ENCODE measurements at regions not wholly inside any gene's neighbourhood (a gene's known extent, or its start where the extent isn't known, plus 50 kb on each side); places are given as distances from the start of the nearest gene placed in this dataset.

- TF ChIP-seq ZNF274 (IDR thresholded peaks at IDR 0.05; ENCODE audit: low read depth, low read length): no peak
- H3K4me3 ChIP-seq (ENCODE audit: low read length): no peak overlapping the region
Measured at GRCh38 chr2:122480501-122481243, 725.2 kb downstream of the TSN start.

- no peak overlapping the region for H3K4me3 ChIP-seq (ENCODE audit: low read length)
- TF ChIP-seq ZNF274 (IDR thresholded peaks at IDR 0.05; ENCODE audit: low read depth, low read length): no peak
Measured at GRCh38 chr2:122481244-122481622, 725.8 kb downstream of the TSN start.

GRCh38 chr2:122481717-122482116 is 726.3 kb downstream of the TSN start:
- TF ChIP-seq ZNF274 (IDR thresholded peaks at IDR 0.05; ENCODE audit: low read depth, low read length): no peak
- no peak overlapping the region for H3K4me3 ChIP-seq (ENCODE audit: low read length)

- no peak for TF ChIP-seq ZNF274 (IDR thresholded peaks at IDR 0.05; ENCODE audit: low read depth, low read length)
Measured at GRCh38 chr2:122486086-122486485, 730.6 kb downstream of the TSN start.

GRCh38 chr2:122486705-122487415 is 731.4 kb downstream of the TSN start:
- no peak for TF ChIP-seq ZNF274 (IDR thresholded peaks at IDR 0.05; ENCODE audit: low read depth, low read length)
- H3K4me3 ChIP-seq (ENCODE audit: low read length): no peak overlapping the region

More at GRCh38 chr2:122486086-122486485, 730.6 kb downstream of the TSN start:
- no peak overlapping the region for H3K4me3 ChIP-seq (ENCODE audit: low read length)

- TF ChIP-seq ZNF274 (IDR thresholded peaks at IDR 0.05; ENCODE audit: low read depth, low read length): no peak
- no peak overlapping the region for H3K4me3 ChIP-seq (ENCODE audit: low read length)
Measured at GRCh38 chr2:122491011-122491410, 735.6 kb downstream of the TSN start.

GRCh38 chr2:122500316-122501105 is 745.1 kb downstream of the TSN start:
- no peak overlapping the region for H3K4me3 ChIP-seq (ENCODE audit: low read length)
- no peak for TF ChIP-seq ZNF274 (IDR thresholded peaks at IDR 0.05; ENCODE audit: low read depth, low read length)

- H3K4me3 ChIP-seq (ENCODE audit: low read length): no peak overlapping the region
Measured at GRCh38 chr2:122506620-122507019, 751.2 kb downstream of the TSN start.

GRCh38 chr2:122507261-122507660 is 751.8 kb downstream of the TSN start:
- TF ChIP-seq ZNF274 (IDR thresholded peaks at IDR 0.05; ENCODE audit: low read depth, low read length): no peak

More at GRCh38 chr2:122506620-122507019, 751.2 kb downstream of the TSN start:
- TF ChIP-seq ZNF274 (IDR thresholded peaks at IDR 0.05; ENCODE audit: low read depth, low read length): no peak

GRCh38 chr2:122512091-122512490 is 756.6 kb downstream of the TSN start:
- H3K4me3 ChIP-seq (ENCODE audit: low read length): no peak overlapping the region
- no peak for TF ChIP-seq ZNF274 (IDR thresholded peaks at IDR 0.05; ENCODE audit: low read depth, low read length)

More at GRCh38 chr2:122507261-122507660, 751.8 kb downstream of the TSN start:
- no peak overlapping the region for H3K4me3 ChIP-seq (ENCODE audit: low read length)

- no peak overlapping the region for H3K4me3 ChIP-seq (ENCODE audit: low read length)
- TF ChIP-seq ZNF274 (IDR thresholded peaks at IDR 0.05; ENCODE audit: low read depth, low read length): no peak
Measured at GRCh38 chr2:122514451-122514996, 759.1 kb downstream of the TSN start.

GRCh38 chr2:122515731-122516290 is 760.4 kb downstream of the TSN start:
- TF ChIP-seq ZNF274 (IDR thresholded peaks at IDR 0.05; ENCODE audit: low read depth, low read length): no peak

GRCh38 chr2:122516775-122517174 is 761.3 kb downstream of the TSN start:
- H3K4me3 ChIP-seq (ENCODE audit: low read length): no peak overlapping the region
- no peak for TF ChIP-seq ZNF274 (IDR thresholded peaks at IDR 0.05; ENCODE audit: low read depth, low read length)

More at GRCh38 chr2:122515731-122516290, 760.4 kb downstream of the TSN start:
- no peak overlapping the region for H3K4me3 ChIP-seq (ENCODE audit: low read length)

GRCh38 chr2:122519366-122519765 is 763.9 kb downstream of the TSN start:
- no peak for TF ChIP-seq ZNF274 (IDR thresholded peaks at IDR 0.05; ENCODE audit: low read depth, low read length)
- H3K4me3 ChIP-seq (ENCODE audit: low read length): no peak overlapping the region
